KMS-11 (cell line): ENCODE measurements at regions not wholly inside any gene's neighbourhood (a gene's known extent, or its start where the extent isn't known, plus 50 kb on each side); places are given as distances from the start of the nearest gene placed in this dataset.
"Not testable (repeated sequence)": the region's sequence is repeated elsewhere in the genome, so short reads cannot be mapped to it uniquely, and the experiment has no call there.

Experiments
- H2AFZ ChIP-seq: fragments of 200-600 bp; sonication (generic); 2 replicates; pipeline ENCODE4 v1.6.1; 2016; ENCODE audit warnings: antibody characterized with exemption, mixed run types, low read depth
- H3K27ac ChIP-seq: fragments of 200-600 bp; sonication (generic); 2 replicates; pipeline ENCODE4 v1.6.1; 2016; ENCODE audit warnings: mild to moderate bottlenecking, mixed run types
- H3K27me3 ChIP-seq: fragments of 200-600 bp; sonication (generic); 2 replicates; pipeline ENCODE4 v1.6.1; 2017; ENCODE audit warnings: mild to moderate bottlenecking, low read depth, mixed run types, moderate library complexity; ENCODE audit not compliant: insufficient read depth
- H3K36me3 ChIP-seq: fragments of 200-600 bp; sonication (generic); 2 replicates; pipeline ENCODE4 v1.6.1; 2017; ENCODE audit warnings: mild to moderate bottlenecking, mixed run types; ENCODE audit not compliant: insufficient read depth
- H3K4me1 ChIP-seq: fragments of 200-600 bp; sonication (generic); 2 replicates; pipeline ENCODE4 v1.6.1; 2016; ENCODE audit warnings: mild to moderate bottlenecking, low read depth, mixed run types; ENCODE audit not compliant: poor library complexity, severe bottlenecking
- H3K4me2 ChIP-seq: fragments of 200-600 bp; sonication (generic); 2 replicates; pipeline ENCODE4 v1.7.0; 2016; ENCODE audit warnings: mild to moderate bottlenecking, mixed run types
- H3K4me3 ChIP-seq: fragments of 200-600 bp; sonication (generic); IDR thresholded peaks from 2 replicates; pipeline ENCODE4 v1.6.1; 2017; ENCODE audit warnings: low read depth, low read length, mixed read lengths; ENCODE audit not compliant: insufficient read depth
- H3K79me2 ChIP-seq: fragments of 200-600 bp; sonication (generic); 2 replicates; pipeline ENCODE4 v1.6.1; 2016; ENCODE audit warnings: low read depth, mixed run types; ENCODE audit not compliant: insufficient read depth
- H3K9ac ChIP-seq: fragments of 200-600 bp; sonication (generic); 2 replicates; pipeline ENCODE4 v1.6.1; 2016; ENCODE audit warnings: mild to moderate bottlenecking, mixed run types
- H4K20me1 ChIP-seq: fragments of 200-600 bp; sonication (generic); 2 replicates; pipeline ENCODE4 v1.6.1; 2016; ENCODE audit warnings: mild to moderate bottlenecking, mixed run types; ENCODE audit not compliant: insufficient read depth
- TF ChIP-seq, protein P1 (sequence below): fragments of 200-600 bp; sonication (generic); conservative IDR thresholded peaks from 2 replicates; pipeline ENCODE4 v1.6.1; 2017; ENCODE audit warnings: low read depth, mild to moderate bottlenecking, antibody characterized with exemption, low read length, moderate library complexity, mixed read lengths

DNA sequence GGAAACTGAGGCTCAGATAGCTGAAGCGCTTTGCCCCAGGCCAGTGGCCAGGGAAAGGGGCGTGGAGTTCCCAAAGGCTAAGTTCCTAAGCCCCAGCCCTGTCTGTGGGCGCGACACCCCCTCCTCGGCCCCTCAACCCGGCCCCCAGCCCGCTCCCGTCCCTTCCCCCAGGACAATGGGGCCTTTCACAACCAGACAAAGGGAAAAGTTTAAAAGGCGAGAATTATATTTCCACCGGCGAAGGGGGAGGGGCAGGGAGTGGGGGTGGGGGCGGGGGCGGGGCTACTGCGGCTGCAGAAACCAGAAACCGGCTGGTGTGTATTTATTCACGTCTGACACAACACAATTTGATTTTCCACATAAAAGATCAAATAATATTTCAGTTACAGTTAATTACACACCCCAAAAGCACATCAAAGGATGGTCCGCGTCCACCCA, 192.1 kb downstream of the MN1 start:
- Histone ChIP-seq H3K27ac (no peak overlapping the region), H3K36me3 (no peaks in the 10 kb centered on the region), H4K20me1 (no peaks in the 10 kb centered on the region), H3K4me1 (no peaks in the 10 kb centered on the region), H3K4me3 (no peak overlapping the region), H3K27me3 (peaks cover 3% of the 10 kb centered on the region; the same call in 1 of the 2 replicates), H2AFZ (no peak overlapping the region), H3K4me2 (no peak overlapping the region), H3K9ac (no peak overlapping the region), H3K79me2 (no peaks in the 10 kb centered on the region)
- TF ChIP-seq, protein P1, sequence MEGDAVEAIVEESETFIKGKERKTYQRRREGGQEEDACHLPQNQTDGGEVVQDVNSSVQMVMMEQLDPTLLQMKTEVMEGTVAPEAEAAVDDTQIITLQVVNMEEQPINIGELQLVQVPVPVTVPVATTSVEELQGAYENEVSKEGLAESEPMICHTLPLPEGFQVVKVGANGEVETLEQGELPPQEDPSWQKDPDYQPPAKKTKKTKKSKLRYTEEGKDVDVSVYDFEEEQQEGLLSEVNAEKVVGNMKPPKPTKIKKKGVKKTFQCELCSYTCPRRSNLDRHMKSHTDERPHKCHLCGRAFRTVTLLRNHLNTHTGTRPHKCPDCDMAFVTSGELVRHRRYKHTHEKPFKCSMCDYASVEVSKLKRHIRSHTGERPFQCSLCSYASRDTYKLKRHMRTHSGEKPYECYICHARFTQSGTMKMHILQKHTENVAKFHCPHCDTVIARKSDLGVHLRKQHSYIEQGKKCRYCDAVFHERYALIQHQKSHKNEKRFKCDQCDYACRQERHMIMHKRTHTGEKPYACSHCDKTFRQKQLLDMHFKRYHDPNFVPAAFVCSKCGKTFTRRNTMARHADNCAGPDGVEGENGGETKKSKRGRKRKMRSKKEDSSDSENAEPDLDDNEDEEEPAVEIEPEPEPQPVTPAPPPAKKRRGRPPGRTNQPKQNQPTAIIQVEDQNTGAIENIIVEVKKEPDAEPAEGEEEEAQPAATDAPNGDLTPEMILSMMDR = no peak

- not testable (repeated sequence) for H3K27ac ChIP-seq, H3K4me3 ChIP-seq, H3K27me3 ChIP-seq, H2AFZ ChIP-seq, H3K79me2 ChIP-seq, H3K4me1 ChIP-seq, H3K4me2 ChIP-seq, H3K9ac ChIP-seq, H4K20me1 ChIP-seq, H3K36me3 ChIP-seq
These were observed 191.4 kb downstream of the MN1 start for GRCh38 chr22:27610164-27610563.

DNA sequence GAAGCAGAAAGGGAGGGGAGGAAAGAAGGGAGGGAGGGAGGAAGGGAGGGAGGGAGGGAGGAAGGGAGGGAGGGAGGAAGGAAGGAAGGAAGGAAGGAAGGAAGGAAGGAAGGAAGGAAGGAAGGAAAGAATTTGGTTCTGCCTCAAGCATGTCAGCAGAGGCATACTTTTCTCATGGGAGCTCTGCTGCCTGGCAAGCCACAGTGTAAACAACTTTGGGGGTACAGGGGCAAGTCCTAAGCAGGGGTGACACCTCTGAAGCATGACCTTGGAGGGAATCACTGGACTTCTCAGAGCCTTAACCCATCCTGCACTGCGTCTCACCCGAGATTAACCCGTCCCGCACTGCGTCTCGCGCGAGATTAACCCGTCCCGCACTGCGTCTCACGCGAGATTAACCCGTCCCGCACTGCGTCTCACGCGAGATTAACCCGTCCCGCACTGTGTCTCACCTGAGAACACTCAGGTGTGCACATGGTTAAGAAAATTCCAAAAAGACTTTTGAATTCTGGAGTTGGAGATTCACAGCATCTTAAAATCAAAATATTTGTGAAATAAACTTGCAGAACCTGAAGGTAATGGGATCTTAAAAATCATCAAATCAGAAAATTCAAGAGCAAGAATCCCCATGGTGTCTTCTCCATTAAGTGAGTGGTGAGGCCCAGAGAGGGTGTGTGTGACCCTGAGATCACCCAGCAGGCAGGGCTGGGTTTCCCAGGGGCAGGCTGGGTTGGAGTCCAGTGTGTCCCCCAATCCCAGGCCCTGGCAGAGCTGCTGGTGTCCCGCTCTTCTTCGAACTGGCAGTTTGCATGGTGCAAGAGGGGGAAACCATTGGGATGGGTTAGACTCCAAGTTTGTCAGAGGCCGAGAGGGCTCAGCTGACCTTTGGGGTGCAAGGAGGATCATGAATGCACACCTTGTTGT, 190.4 kb downstream of the MN1 start:
- peaks cover 3% of the 10 kb centered on the region; the same call in 1 of the 2 replicates for H3K27me3 ChIP-seq
- H4K20me1 ChIP-seq = no peaks in the 10 kb centered on the region
- no peaks in the 10 kb centered on the region for H3K4me1 ChIP-seq
- H3K79me2 ChIP-seq = no peaks in the 10 kb centered on the region
- no peak overlapping the region for H3K9ac ChIP-seq
- TF ChIP-seq, protein P1 = no peak
- H2AFZ ChIP-seq = no peak overlapping the region
- no peak overlapping the region for H3K27ac ChIP-seq
- H3K4me3 ChIP-seq = no peak overlapping the region
- H3K36me3 ChIP-seq = no peaks in the 10 kb centered on the region
- H3K4me2 ChIP-seq = no peak overlapping the region

DNA sequence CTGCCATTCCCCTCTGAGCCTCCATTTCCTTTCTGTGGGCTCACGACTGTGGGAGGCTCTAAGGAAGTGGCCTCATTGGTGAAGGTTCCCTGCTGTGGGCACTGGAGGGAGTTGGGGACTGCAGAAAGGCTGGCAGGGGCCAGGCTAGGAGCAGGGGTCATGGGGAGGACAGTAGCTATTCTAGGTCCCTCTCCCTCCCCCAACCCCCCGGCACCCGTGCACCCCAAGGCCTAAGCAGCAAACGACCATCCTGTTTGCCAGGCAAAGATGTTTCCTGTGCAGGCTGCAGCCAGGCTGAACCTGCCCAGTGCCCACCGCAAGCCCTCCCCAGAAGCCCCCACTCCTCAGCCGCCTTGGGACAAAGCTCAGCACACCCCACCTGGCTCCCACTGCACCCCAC, 189.4 kb downstream of the MN1 start:
- H3K9ac ChIP-seq = no peak overlapping the region
- no peaks in the 10 kb centered on the region for H3K79me2 ChIP-seq
- H2AFZ ChIP-seq = no peak overlapping the region
- no peak overlapping the region for H3K4me3 ChIP-seq
- H3K27ac ChIP-seq = no peak overlapping the region
- TF ChIP-seq, protein P1 = no peak
- H3K4me1 ChIP-seq = no peaks in the 10 kb centered on the region
- peaks cover 3% of the 10 kb centered on the region; the same call in 1 of the 2 replicates for H3K27me3 ChIP-seq
- no peak overlapping the region for H3K4me2 ChIP-seq
- no peaks in the 10 kb centered on the region for H3K36me3 ChIP-seq
- H4K20me1 ChIP-seq = no peaks in the 10 kb centered on the region
